ENCODE measurements at regions not wholly inside any gene's neighbourhood (a gene's known extent, or its start where the extent isn't known, plus 50 kb on each side); places are given as distances from the start of the nearest gene placed in this dataset.
"Not testable (repeated sequence)": the region's sequence is repeated elsewhere in the genome, so short reads cannot be mapped to it uniquely, and the experiment has no call there.

GRCh38 chr10:27335246-27335645, 94.6 kb upstream of the ACBD5 start:
- TF ChIP-seq FOS (IDR thresholded peaks at IDR 0.05; ENCODE audit: low read depth, low read length); CTCF (conservative IDR thresholded peaks at IDR 0.05; ENCODE audit: low read depth, low read length); POLR2A (IDR thresholded peaks at IDR 0.05; ENCODE audit: low read depth, low read length); MXI1 (IDR thresholded peaks at IDR 0.05; ENCODE audit: borderline replicate concordance, low read depth, low read length); BHLHE40 (IDR thresholded peaks at IDR 0.05; ENCODE audit: low read depth, low read length); CEBPB (IDR thresholded peaks at IDR 0.05; ENCODE audit: low read depth, low read length); USF2 (IDR thresholded peaks at IDR 0.05; ENCODE audit: low read depth, low read length); RAD21 (IDR thresholded peaks at IDR 0.05; ENCODE audit: low read length); RCOR1 (IDR thresholded peaks at IDR 0.05; ENCODE audit: insufficient replicate concordance, low read length); MAFK (IDR thresholded peaks at IDR 0.05; ENCODE audit: low read depth, low read length); MAZ (IDR thresholded peaks at IDR 0.05; ENCODE audit: borderline replicate concordance, low read depth, low read length); SMC3 (IDR thresholded peaks at IDR 0.05; ENCODE audit: low read depth, low read length); RFX5 (IDR thresholded peaks at IDR 0.05; ENCODE audit: low read depth, low read length): not testable (repeated sequence)
